Natural killer cell treated with Interleukin-12 subunit alpha and Interleukin-12 subunit beta and Interleukin-15 and Interleukin-18, amount 100 ng/mL, for 72 hours (primary cell): ENCODE measurements at regions not wholly inside any gene's neighbourhood (a gene's known extent, or its start where the extent isn't known, plus 50 kb on each side); places are given as distances from the start of the nearest gene placed in this dataset.
"Not testable (repeated sequence)": the region's sequence is repeated elsewhere in the genome, so short reads cannot be mapped to it uniquely, and the experiment has no call there.

ENCODE experiments used
- ATAC-seq, 2 donors: fragments of 150-1000 bp; cut with Tn5 transposase in 1 of 2; sonication (Bioruptor Pico), chemical (Tn5 transposase) in 1 of 2; 2 replicates each; pipeline ENCODE4 v1.10.0; 2021
- DNase-seq: peaks from one replicate; pipeline ENCODE4 v3.0.0; 2022; ENCODE audit warnings: low spot score
- H3K27ac Mint-ChIP-seq, 2 donors: 1 replicate in 1 of 2; 2 replicates in 1 of 2; pipeline ENCODE4 v1.8.0; 2022; ENCODE audit warnings: mixed read lengths in 2 of 2, mild to moderate bottlenecking in 1 of 2, moderate library complexity in 1 of 2
- H3K27me3 Mint-ChIP-seq, 2 donors: 1 replicate in 1 of 2; 2 replicates in 1 of 2; pipeline ENCODE4 v1.8.0; 2022; ENCODE audit warnings: mixed read lengths in 2 of 2
- H3K36me3 Mint-ChIP-seq: one replicate; pipeline ENCODE4 v1.8.0; 2022; ENCODE audit warnings: mixed read lengths
- H3K4me1 Mint-ChIP-seq, 2 donors: 1 replicate in 1 of 2; 2 replicates in 1 of 2; pipeline ENCODE4 v1.8.0; 2022; ENCODE audit warnings: low read depth in 2 of 2, mixed read lengths in 2 of 2, mild to moderate bottlenecking in 1 of 2
- H3K4me3 Mint-ChIP-seq: one replicate; pipeline ENCODE4 v1.8.0; 2022; ENCODE audit warnings: mixed read lengths
- H3K9me3 Mint-ChIP-seq: 2 replicates; pipeline ENCODE4 v1.8.0; 2022; ENCODE audit warnings: mixed read lengths

GRCh38 chr6:168179133-168179532, 100.1 kb upstream of the FRMD1 start:
- H3K27ac Mint-ChIP-seq, result no peak overlapping the region
- ATAC-seq, result no peak
- no peaks in the 10 kb centered on the region for H3K36me3 Mint-ChIP-seq
- no peaks in the 10 kb centered on the region for H3K9me3 Mint-ChIP-seq
- no peaks in the 10 kb centered on the region for H3K4me1 Mint-ChIP-seq
- no peak for DNase-seq
- peaks cover 11 to 16% of the 10 kb centered on the region in 2 donors for H3K27me3 Mint-ChIP-seq
- H3K4me3 Mint-ChIP-seq, result no peak overlapping the region

GRCh38 chr6:168177103-168177891, 98.3 kb upstream of the FRMD1 start:
- Mint-ChIP-seq H3K27me3 (peaks cover 11 to 26% of the 10 kb centered on the region in 2 donors), H3K4me3 (no peak overlapping the region), H3K9me3 (no peaks in the 10 kb centered on the region), H3K4me1 (no peaks in the 10 kb centered on the region), H3K27ac (no peak overlapping the region), H3K36me3 (no peaks in the 10 kb centered on the region)
- DNase-seq (no peak), ATAC-seq (no peak)

- no peak for ATAC-seq
- Mint-ChIP-seq H3K27me3 (peaks cover 8 to 24% of the 10 kb centered on the region in 2 donors), H3K4me3 (no peak overlapping the region)
These were observed 92.8 kb upstream of the FRMD1 start for GRCh38 chr6:168171673-168172353.

GRCh38 chr6:168170841-168171601, 92.0 kb upstream of the FRMD1 start:
- Mint-ChIP-seq H3K4me1 (peaks cover 0 to 8% of the 10 kb centered on the region in 2 donors), H3K9me3 (no peaks in the 10 kb centered on the region), H3K4me3 (no peak overlapping the region), H3K36me3 (no peaks in the 10 kb centered on the region), H3K27ac (no peak overlapping the region), H3K27me3 (peaks cover 8 to 24% of the 10 kb centered on the region in 2 donors)
- ATAC-seq (no peak), DNase-seq (no peak)

More at GRCh38 chr6:168171673-168172353, 92.8 kb upstream of the FRMD1 start:
- no peak for DNase-seq
- Mint-ChIP-seq H3K36me3 (no peaks in the 10 kb centered on the region), H3K9me3 (no peaks in the 10 kb centered on the region), H3K27ac (no peak overlapping the region), H3K4me1 (peaks cover 0 to 8% of the 10 kb centered on the region in 2 donors)

- Mint-ChIP-seq H3K36me3 (no peaks in the 10 kb centered on the region), H3K27me3 (peaks cover 9 to 24% of the 10 kb centered on the region in 2 donors), H3K4me3 (no peak overlapping the region), H3K4me1 (peaks cover 0 to 8% of the 10 kb centered on the region in 2 donors), H3K27ac (no peak overlapping the region), H3K9me3 (no peaks in the 10 kb centered on the region)
- DNase-seq, result no peak
- no peak for ATAC-seq
These were observed 90.6 kb upstream of the FRMD1 start for GRCh38 chr6:168169624-168170023.

GRCh38 chr6:168168936-168169335, 89.9 kb upstream of the FRMD1 start:
- ATAC-seq, H3K9me3 Mint-ChIP-seq, DNase-seq, H3K4me3 Mint-ChIP-seq, H3K36me3 Mint-ChIP-seq, H3K4me1 Mint-ChIP-seq, H3K27ac Mint-ChIP-seq: not testable (repeated sequence)
- peaks cover 6 to 19% of the 10 kb centered on the region in 2 donors for H3K27me3 Mint-ChIP-seq

- H3K4me3 Mint-ChIP-seq, H3K36me3 Mint-ChIP-seq: not testable (repeated sequence)
- H3K27me3 Mint-ChIP-seq, result peaks cover 7 to 13% of the 10 kb centered on the region in 2 donors
These were observed 89.3 kb upstream of the FRMD1 start for GRCh38 chr6:168168330-168168729.

GRCh38 chr6:168167431-168168315, 88.7 kb upstream of the FRMD1 start:
- H3K27me3 Mint-ChIP-seq, result peaks cover 8 to 11% of the 10 kb centered on the region in 2 donors
- peaks cover 0 to 8% of the 10 kb centered on the region in 2 donors for H3K4me1 Mint-ChIP-seq
- DNase-seq (no peak), ATAC-seq (no peak)
- H3K9me3 Mint-ChIP-seq, result no peaks in the 10 kb centered on the region
- H3K36me3 Mint-ChIP-seq, result no peaks in the 10 kb centered on the region
- H3K4me3 Mint-ChIP-seq, result no peak overlapping the region
- peak overlapping the region in 1 of 2 donors; percentile 77 for H3K27ac Mint-ChIP-seq

More at GRCh38 chr6:168168330-168168729, 89.3 kb upstream of the FRMD1 start:
- DNase-seq, ATAC-seq, H3K9me3 Mint-ChIP-seq, H3K4me1 Mint-ChIP-seq: not testable (repeated sequence)
- H3K27ac Mint-ChIP-seq, result peak overlapping the region in 1 of 2 donors; percentile 77

GRCh38 chr6:168166627-168167026, 87.6 kb upstream of the FRMD1 start:
- ATAC-seq (no peak), DNase-seq (no peak)
- Mint-ChIP-seq H3K9me3 (no peaks in the 10 kb centered on the region), H3K36me3 (no peaks in the 10 kb centered on the region), H3K4me3 (no peak overlapping the region), H3K27ac (no peak overlapping the region), H3K27me3 (peaks cover 8 to 11% of the 10 kb centered on the region in 2 donors), H3K4me1 (peaks cover 0 to 8% of the 10 kb centered on the region in 2 donors)

- no peaks in the 10 kb centered on the region for H3K9me3 Mint-ChIP-seq
- no peak overlapping the region for H3K4me3 Mint-ChIP-seq
- no peak overlapping the region for H3K27ac Mint-ChIP-seq
- no peak for ATAC-seq
- H3K36me3 Mint-ChIP-seq, result no peaks in the 10 kb centered on the region
- peaks cover 6 to 7% of the 10 kb centered on the region in 2 donors for H3K27me3 Mint-ChIP-seq
- peaks cover 0 to 8% of the 10 kb centered on the region in 2 donors for H3K4me1 Mint-ChIP-seq
- DNase-seq, result no peak
These were observed 86.9 kb upstream of the FRMD1 start for GRCh38 chr6:168165891-168166290.

GRCh38 chr6:168165373-168165772, 86.4 kb upstream of the FRMD1 start:
- Mint-ChIP-seq H3K4me3 (no peak overlapping the region), H3K27ac (no peak overlapping the region), H3K27me3 (peaks cover 2 to 4% of the 10 kb centered on the region in 2 donors), H3K4me1 (peaks cover 0 to 8% of the 10 kb centered on the region in 2 donors), H3K36me3 (no peaks in the 10 kb centered on the region), H3K9me3 (no peaks in the 10 kb centered on the region)
- DNase-seq (no peak), ATAC-seq (no peak)

GRCh38 chr6:168164462-168165061, 85.5 kb upstream of the FRMD1 start:
- peaks cover 0 to 8% of the 10 kb centered on the region in 2 donors for H3K4me1 Mint-ChIP-seq
- H3K36me3 Mint-ChIP-seq, result no peaks in the 10 kb centered on the region
- no peak overlapping the region for H3K27ac Mint-ChIP-seq
- ATAC-seq, result no peak
- DNase-seq, result no peak
- no peaks in the 10 kb centered on the region for H3K9me3 Mint-ChIP-seq
- peaks cover 0 to 4% of the 10 kb centered on the region in 2 donors for H3K27me3 Mint-ChIP-seq
- no peak overlapping the region for H3K4me3 Mint-ChIP-seq
